GM12878 (cell line): ENCODE measurements at regions not wholly inside any gene's neighbourhood (a gene's known extent, or its start where the extent isn't known, plus 50 kb on each side); places are given as distances from the start of the nearest gene placed in this dataset.

Experiments
- ATAC-seq: fragments of 200-7000 bp; cut with Tn5 transposase; 3 replicates; pipeline ENCODE4 v1.9.1; 2020; ENCODE audit warnings: mild to moderate bottlenecking, moderate library complexity
- BruUV-seq: library from RNA; stranded (reverse); fragments of 400-500 nt; replicated peaks from 2 replicates; lab custom pipeline; 2021; lab: Mats Ljungman, UMichigan
- CTCF ChIA-PET: fragments of 300-600 bp; sonication (Branson Sonifier 250); formaldehyde crosslinking; extraction: SDS; loops from one replicate; lab custom pipeline; 2021; ENCODE audit warnings: inconsistent platforms; lab: Yijun Ruan, JAX
- POLR2A ChIA-PET: fragments of 350-600 bp; formaldehyde crosslinking; extraction: SDS; loops from one replicate; lab custom pipeline; 2021; ENCODE audit warnings: inconsistent platforms; lab: Charles Lee
- RAD21 ChIA-PET: fragments of 300-600 bp; sonication (Branson Sonifier 250); formaldehyde crosslinking; loops from one replicate; lab custom pipeline; 2023; ENCODE audit warnings: antibody characterized with exemption; ENCODE audit not compliant: unreplicated experiment; lab: Charles Lee
- SMC1A ChIA-PET: fragments of 300-600 bp; sonication (Branson Sonifier 250); formaldehyde crosslinking; loops from one replicate; lab custom pipeline; 2023; ENCODE audit not compliant: unreplicated experiment, uncharacterized antibody; lab: Charles Lee
- DNase-seq: peaks from one replicate; pipeline ENCODE4 v3.0.0-alpha.2; 2011; ENCODE audit warnings: low read depth, low spot score
- FAIRE-seq: peaks from 3 replicates; lab custom pipeline; 2011; peaks lifted over from hg19 to GRCh38; lab: Jason Lieb, UNC
- H2AFZ ChIP-seq: 2 replicates; pipeline ENCODE4 v1.6.0; 2011; ENCODE audit warnings: low read depth, low read length, control low read depth; ENCODE audit not compliant: control insufficient read depth
- H3K27ac ChIP-seq: 2 replicates; pipeline ENCODE4 v1.5.1; 2011; ENCODE audit warnings: control low read depth; ENCODE audit not compliant: control insufficient read depth, insufficient read depth
- H3K27me3 ChIP-seq, 2 experiments: replicated peaks in 1 of 2; 2 replicates each; pipeline versions ENCODE4 v1.6.0 to v1.6.1; 2011; ENCODE audit warnings: low read length in 1 of 2; ENCODE audit not compliant: control insufficient read depth in 2 of 2, insufficient read depth in 2 of 2
- H3K36me3 ChIP-seq, 2 experiments: 2 replicates each; pipeline ENCODE4 v1.5.1; 2011; ENCODE audit warnings: low read length in 1 of 2; ENCODE audit not compliant: control insufficient read depth in 2 of 2, insufficient read depth in 2 of 2
- H3K4me1 ChIP-seq: 2 replicates; pipeline ENCODE4 v1.6.1; 2011; ENCODE audit warnings: mild to moderate bottlenecking, low read length, moderate library complexity, mixed read lengths; ENCODE audit not compliant: control insufficient read depth, insufficient read depth
- H3K4me2 ChIP-seq: 2 replicates; pipeline ENCODE4 v1.6.0; 2011; ENCODE audit warnings: control low read depth; ENCODE audit not compliant: control insufficient read depth, insufficient read depth
- H3K4me3 ChIP-seq: fragments of 200-600 bp; sonication (generic); 2 replicates; pipeline ENCODE4 v1.5.1; 2016
- H3K79me2 ChIP-seq: 2 replicates; pipeline ENCODE4 v1.6.0; 2011; ENCODE audit warnings: low read length; ENCODE audit not compliant: control insufficient read depth, insufficient read depth
- H3K9ac ChIP-seq: 2 replicates; pipeline ENCODE4 v1.8.0; 2011; ENCODE audit warnings: low read length, control low read depth, mixed read lengths; ENCODE audit not compliant: control insufficient read depth, insufficient read depth
- H3K9me3 ChIP-seq: replicated peaks from 3 replicates; pipeline ENCODE4 v1.5.1; 2011; ENCODE audit warnings: mild to moderate bottlenecking, low read length; ENCODE audit not compliant: control insufficient read depth, insufficient read depth
- H4K20me1 ChIP-seq: 2 replicates; pipeline ENCODE4 v1.6.0; 2011; ENCODE audit not compliant: control insufficient read depth, insufficient read depth
- GABPA ChIP-seq: IDR thresholded peaks from 2 replicates; pipeline ENCODE4 v1.6.1; 2014; ENCODE audit warnings: antibody characterized with exemption, low read depth, mild to moderate bottlenecking, inconsistent platforms
- IKZF2 ChIP-seq, 2 experiments: fragments of 450-650 bp; IDR thresholded peaks; 2 replicates each; pipeline ENCODE4 v1.6.1; 2017; ENCODE audit warnings: mild to moderate bottlenecking in 2 of 2, moderate library complexity in 2 of 2
- IRF3 ChIP-seq: fragments of 450-650 bp; IDR thresholded peaks from 2 replicates; pipeline ENCODE4 v1.6.1; 2014; ENCODE audit warnings: mild to moderate bottlenecking
- MEF2B ChIP-seq: fragments of 450-650 bp; IDR thresholded peaks from 2 replicates; pipeline ENCODE4 v1.6.1; 2018; ENCODE audit warnings: mild to moderate bottlenecking, moderate library complexity; ENCODE audit not compliant: partially characterized antibody, poor library complexity, severe bottlenecking
- RB1 ChIP-seq: fragments of 450-650 bp; formaldehyde crosslinking; IDR thresholded peaks from 2 replicates; pipeline ENCODE4 v1.6.1; 2017; ENCODE audit warnings: mild to moderate bottlenecking, borderline replicate concordance
- RELA ChIP-seq: fragments of 450-650 bp; IDR thresholded peaks from 2 replicates; pipeline ENCODE4 v1.8.0; 2014; ENCODE audit warnings: borderline replicate concordance; ENCODE audit not compliant: partially characterized antibody
- RFX5 ChIP-seq: IDR thresholded peaks from 2 replicates; pipeline ENCODE4 v1.6.1; 2011; ENCODE audit warnings: low read depth, low read length, improper control_type of control experiment
- SIN3A ChIP-seq: IDR thresholded peaks from 2 replicates; pipeline ENCODE4 v1.6.1; 2012; ENCODE audit warnings: low read depth, low read length, improper control_type of control experiment
- SMAD1 ChIP-seq: fragments of 450-650 bp; IDR thresholded peaks from 2 replicates; pipeline ENCODE4 v1.6.1; 2018; ENCODE audit warnings: mild to moderate bottlenecking, low read depth; ENCODE audit not compliant: partially characterized antibody
- SMAD5 ChIP-seq: IDR thresholded peaks from 2 replicates; pipeline ENCODE4 v1.6.1; 2016; ENCODE audit warnings: antibody characterized with exemption, low read depth
- STAT3 ChIP-seq: IDR thresholded peaks from 2 replicates; pipeline ENCODE4 v1.6.1; 2011; ENCODE audit warnings: low read depth, low read length, improper control_type of control experiment
- TCF3 ChIP-seq: IDR thresholded peaks from 2 replicates; pipeline ENCODE4 v1.6.1; 2012; ENCODE audit warnings: low read depth, mild to moderate bottlenecking, low read length, borderline replicate concordance; ENCODE audit not compliant: insufficient read depth
- ZBED1 ChIP-seq: IDR thresholded peaks from 2 replicates; pipeline ENCODE4 v1.6.1; 2016; ENCODE audit warnings: borderline replicate concordance
- ZNF687 ChIP-seq: fragments of 450-650 bp; IDR thresholded peaks from 2 replicates; pipeline ENCODE4 v1.6.1; 2017; ENCODE audit warnings: mild to moderate bottlenecking, moderate library complexity
- WGBS: methylation state at CpG from one replicate; pipeline ENCODE4 v1.1.6; 2016; ENCODE audit warnings: low lambda C conversion rate; ENCODE audit not compliant: insufficient replicate concordance, insufficient coverage; ENCODE audit errors: missing lambda C conversion rate; 5-methylcytosine and 5-hydroxymethylcytosine counted together
- in situ Hi-C: fragments of 300-500 bp; cut with MboI; formaldehyde crosslinking; loops from 9 replicates; pipeline ENCODE4 v1.14.3; 2018; ENCODE audit warnings: mixed read lengths
- intact Hi-C: fragments of 100-400 bp; cut with micrococcal nuclease; formaldehyde crosslinking; loops from one replicate; pipeline ENCODE4 v1.14.2; 2022; ENCODE audit not compliant: unreplicated experiment

GRCh38 chr2:220077488-220077887 is 450.1 kb downstream of the SLC4A3 start:
- in situ Hi-C loops, result no loop called here
- CTCF ChIA-PET, result no interaction called here
- Histone ChIP-seq H3K27me3 (peaks cover 0 to 2% of the 10 kb centered on the region in 2 experiments; a peak in 1 of 4 replicates), H4K20me1 (no peaks in the 10 kb centered on the region), H3K27ac (no peak overlapping the region), H3K4me1 (no peaks in the 10 kb centered on the region), H3K79me2 (no peaks in the 10 kb centered on the region)
- no peak for TF ChIP-seq SMAD1
- TF ChIP-seq STAT3, result no peak
- no peak for TF ChIP-seq IKZF2 (IDR thresholded peaks at IDR 0.05)
- TF ChIP-seq SMAD5, result no peak
- TF ChIP-seq RELA, result no peak
- TF ChIP-seq RB1, result no peak
- no peak for TF ChIP-seq MEF2B
- no peak for TF ChIP-seq ZNF687
- TF ChIP-seq RFX5, result no peak
- TF ChIP-seq IRF3, result no peak
- no peak for TF ChIP-seq SIN3A
- no peak for TF ChIP-seq TCF3
- no peak for TF ChIP-seq GABPA
- TF ChIP-seq ZBED1, result no peak
- TF ChIP-seq, all 136 proteins: peak for 0
- 7% methylated on average over 6 of the region's 6 CpGs for WGBS
- ChIA-PET RAD21 (no interaction called here), SMC1A (no interaction called here), POLR2A (no interaction called here)
- no peak overlapping the region for H3K9ac ChIP-seq
- H3K4me3 ChIP-seq, result no peak overlapping the region
- no peaks in the 10 kb centered on the region for H3K36me3 ChIP-seq
- no peaks in the 10 kb centered on the region for H3K9me3 ChIP-seq
- ATAC-seq (no peak), FAIRE-seq (no peak), DNase-seq (no peak)
- no peak overlapping the region for H2AFZ ChIP-seq
- BruUV-seq, result no TSS peak
- intact Hi-C loops, result no loop called here
- H3K4me2 ChIP-seq, result no peak overlapping the region
